ENCODE measurements at regions not wholly inside any gene's neighbourhood (a gene's known extent, or its start where the extent isn't known, plus 50 kb on each side); places are given as distances from the start of the nearest gene placed in this dataset.

GRCh38 chr2:173770947-173771678, 194.1 kb downstream of the SP3 start:
- TF ChIP-seq FOXP1 (IDR thresholded peaks at IDR 0.05) (no peak), FOXP1 (CRISPR knock-in tag; IDR thresholded peaks at IDR 0.05) (no peak), RNF219 (CRISPR knock-in tag; IDR thresholded peaks at IDR 0.05) (no peak), THRA (CRISPR knock-in tag; IDR thresholded peaks at IDR 0.05; ENCODE audit: borderline replicate concordance) (no peak), ZNF660 (CRISPR knock-in tag; IDR thresholded peaks at IDR 0.05; ENCODE audit: borderline replicate concordance, low read depth) (no peak), BHLHE40 (IDR thresholded peaks at IDR 0.05; ENCODE audit: low read length) (no peak), EZH2 (conservative IDR thresholded peaks at IDR 0.05; ENCODE audit: low read depth, low read length) (no peak), TARDBP (CRISPR knock-in tag; IDR thresholded peaks at IDR 0.05) (no peak), ZNF678 (CRISPR knock-in tag; IDR thresholded peaks at IDR 0.05) (no peak), ZBTB20 (CRISPR knock-in tag; IDR thresholded peaks at IDR 0.05; ENCODE audit: borderline replicate concordance, low read depth) (no peak), ZNF124 (CRISPR knock-in tag; IDR thresholded peaks at IDR 0.05) (no peak)
- TF ChIP-seq, protein P1, sequence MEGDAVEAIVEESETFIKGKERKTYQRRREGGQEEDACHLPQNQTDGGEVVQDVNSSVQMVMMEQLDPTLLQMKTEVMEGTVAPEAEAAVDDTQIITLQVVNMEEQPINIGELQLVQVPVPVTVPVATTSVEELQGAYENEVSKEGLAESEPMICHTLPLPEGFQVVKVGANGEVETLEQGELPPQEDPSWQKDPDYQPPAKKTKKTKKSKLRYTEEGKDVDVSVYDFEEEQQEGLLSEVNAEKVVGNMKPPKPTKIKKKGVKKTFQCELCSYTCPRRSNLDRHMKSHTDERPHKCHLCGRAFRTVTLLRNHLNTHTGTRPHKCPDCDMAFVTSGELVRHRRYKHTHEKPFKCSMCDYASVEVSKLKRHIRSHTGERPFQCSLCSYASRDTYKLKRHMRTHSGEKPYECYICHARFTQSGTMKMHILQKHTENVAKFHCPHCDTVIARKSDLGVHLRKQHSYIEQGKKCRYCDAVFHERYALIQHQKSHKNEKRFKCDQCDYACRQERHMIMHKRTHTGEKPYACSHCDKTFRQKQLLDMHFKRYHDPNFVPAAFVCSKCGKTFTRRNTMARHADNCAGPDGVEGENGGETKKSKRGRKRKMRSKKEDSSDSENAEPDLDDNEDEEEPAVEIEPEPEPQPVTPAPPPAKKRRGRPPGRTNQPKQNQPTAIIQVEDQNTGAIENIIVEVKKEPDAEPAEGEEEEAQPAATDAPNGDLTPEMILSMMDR (CRISPR knock-in tag; IDR thresholded peaks at IDR 0.05): no peak
- TF ChIP-seq, protein P2, sequence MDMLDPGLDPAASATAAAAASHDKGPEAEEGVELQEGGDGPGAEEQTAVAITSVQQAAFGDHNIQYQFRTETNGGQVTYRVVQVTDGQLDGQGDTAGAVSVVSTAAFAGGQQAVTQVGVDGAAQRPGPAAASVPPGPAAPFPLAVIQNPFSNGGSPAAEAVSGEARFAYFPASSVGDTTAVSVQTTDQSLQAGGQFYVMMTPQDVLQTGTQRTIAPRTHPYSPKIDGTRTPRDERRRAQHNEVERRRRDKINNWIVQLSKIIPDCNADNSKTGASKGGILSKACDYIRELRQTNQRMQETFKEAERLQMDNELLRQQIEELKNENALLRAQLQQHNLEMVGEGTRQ (IDR thresholded peaks at IDR 0.05; ENCODE audit: low read depth, low read length): no peak
- TF ChIP-seq, protein P2 (CRISPR knock-in tag; IDR thresholded peaks at IDR 0.05; ENCODE audit: borderline replicate concordance): no peak

Measured in HepG2 (cell line).